Ishikawa (cell line): ENCODE measurements at regions not wholly inside any gene's neighbourhood (a gene's known extent, or its start where the extent isn't known, plus 50 kb on each side); places are given as distances from the start of the nearest gene placed in this dataset.

Source experiments
- CEBPB ChIP-seq: IDR thresholded peaks from 2 replicates; pipeline ENCODE4 v1.6.1; 2012
- CREB1 ChIP-seq: IDR thresholded peaks from 2 replicates; pipeline ENCODE4 v1.6.1; 2012; ENCODE audit warnings: low read depth
- EGR1 ChIP-seq: IDR thresholded peaks from 2 replicates; pipeline ENCODE4 v1.6.1; 2012
- EP300 ChIP-seq: IDR thresholded peaks from 2 replicates; pipeline ENCODE4 v1.6.1; 2012; ENCODE audit warnings: borderline replicate concordance
- FOXM1 ChIP-seq: IDR thresholded peaks from 2 replicates; pipeline ENCODE4 v1.6.1; 2012; ENCODE audit warnings: low read depth, borderline replicate concordance
- MAX ChIP-seq: IDR thresholded peaks from 2 replicates; pipeline ENCODE4 v1.6.1; 2012
- NFIC ChIP-seq: IDR thresholded peaks from 2 replicates; pipeline ENCODE4 v1.6.1; 2012
- RAD21 ChIP-seq: IDR thresholded peaks from 2 replicates; pipeline ENCODE4 v1.6.1; 2012; ENCODE audit warnings: low read depth
- TAF1 ChIP-seq: IDR thresholded peaks from 2 replicates; pipeline ENCODE4 v1.6.1; 2012; ENCODE audit warnings: low read depth, mild to moderate bottlenecking
- TCF12 ChIP-seq: IDR thresholded peaks from 2 replicates; pipeline ENCODE4 v1.6.1; 2012; ENCODE audit warnings: low read depth
- TEAD4 ChIP-seq: IDR thresholded peaks from 2 replicates; pipeline ENCODE4 v1.6.1; 2012
- USF1 ChIP-seq: IDR thresholded peaks from 2 replicates; pipeline ENCODE4 v1.6.1; 2012
- YY1 ChIP-seq: IDR thresholded peaks from 2 replicates; pipeline ENCODE4 v1.6.1; 2012; ENCODE audit warnings: low read depth
- ZBTB7A ChIP-seq: IDR thresholded peaks from 2 replicates; pipeline ENCODE4 v1.6.1; 2012; ENCODE audit warnings: low read depth
- TF ChIP-seq, protein P1 (sequence below): IDR thresholded peaks from 2 replicates; pipeline ENCODE4 v1.6.1; 2012; ENCODE audit warnings: low read depth, mild to moderate bottlenecking

- no peak for TF ChIP-seq TAF1
- TF ChIP-seq RAD21 = no peak
- no peak for TF ChIP-seq NFIC
- TF ChIP-seq MAX = no peak
- no peak for TF ChIP-seq CREB1
- TF ChIP-seq FOXM1 = no peak
- no peak for TF ChIP-seq TEAD4
- TF ChIP-seq YY1 = no peak
- TF ChIP-seq EP300 = no peak
- no peak for TF ChIP-seq ZBTB7A
- no peak for TF ChIP-seq USF1
- TF ChIP-seq CEBPB = no peak
- no peak for TF ChIP-seq TCF12
- TF ChIP-seq EGR1 = no peak
Measured at GRCh38 chr15:61457050-61457733, 228.1 kb upstream of the RORA start.

GRCh38 chr15:61449186-61449702, 220.1 kb upstream of the RORA start:
- TF ChIP-seq RAD21 (no peak), NFIC (no peak), CEBPB (no peak), EP300 (no peak)

DNA sequence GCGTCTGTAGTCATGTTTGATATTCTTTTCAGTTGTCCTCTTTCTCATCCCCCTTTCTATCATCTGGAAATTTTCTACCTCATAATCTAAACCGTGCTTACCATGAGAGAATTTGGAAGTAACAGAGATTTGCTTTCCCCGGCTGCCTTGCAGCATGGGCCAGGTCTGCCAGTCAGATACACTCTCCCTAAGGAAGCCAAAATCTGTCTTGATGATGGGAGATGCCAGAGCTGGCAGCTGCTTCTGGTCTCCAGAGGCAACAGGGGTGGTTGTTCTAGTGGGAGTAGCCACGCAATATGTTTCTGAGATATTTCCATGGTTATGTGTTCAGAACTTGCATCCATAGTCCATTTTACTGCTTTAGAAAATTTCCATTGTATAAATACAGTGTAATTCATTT, 218.9 kb upstream of the RORA start:
- TF ChIP-seq USF1 (no peak), TEAD4 (no peak), CEBPB (no peak)

DNA sequence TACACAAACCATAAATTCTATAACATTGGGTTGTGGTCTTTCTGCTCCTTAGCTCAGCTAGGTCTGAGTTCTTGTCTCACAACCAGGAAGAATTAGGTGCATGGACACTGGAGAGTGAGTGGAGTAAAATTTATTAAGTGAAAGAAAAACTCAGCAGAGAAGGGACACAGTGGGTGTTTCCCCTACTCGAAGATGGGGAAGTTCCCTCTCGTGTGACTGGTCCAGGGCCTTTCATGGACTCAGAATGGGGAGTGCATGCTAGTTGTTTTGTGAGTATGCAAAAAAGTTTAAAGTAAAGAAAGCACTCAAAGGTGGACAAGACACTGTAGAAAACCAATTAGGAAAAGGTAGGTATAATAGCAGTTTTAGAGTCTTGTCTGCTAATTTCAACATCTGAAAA, 215.5 kb upstream of the RORA start:
- TF ChIP-seq EP300 (no peak), TAF1 (no peak), EGR1 (no peak), MAX (no peak), FOXM1 (no peak), YY1 (no peak), TCF12 (no peak), TEAD4 (no peak), NFIC (no peak), CEBPB (no peak), ZBTB7A (no peak), USF1 (no peak), RAD21 (no peak), CREB1 (no peak)
- TF ChIP-seq, protein P1, sequence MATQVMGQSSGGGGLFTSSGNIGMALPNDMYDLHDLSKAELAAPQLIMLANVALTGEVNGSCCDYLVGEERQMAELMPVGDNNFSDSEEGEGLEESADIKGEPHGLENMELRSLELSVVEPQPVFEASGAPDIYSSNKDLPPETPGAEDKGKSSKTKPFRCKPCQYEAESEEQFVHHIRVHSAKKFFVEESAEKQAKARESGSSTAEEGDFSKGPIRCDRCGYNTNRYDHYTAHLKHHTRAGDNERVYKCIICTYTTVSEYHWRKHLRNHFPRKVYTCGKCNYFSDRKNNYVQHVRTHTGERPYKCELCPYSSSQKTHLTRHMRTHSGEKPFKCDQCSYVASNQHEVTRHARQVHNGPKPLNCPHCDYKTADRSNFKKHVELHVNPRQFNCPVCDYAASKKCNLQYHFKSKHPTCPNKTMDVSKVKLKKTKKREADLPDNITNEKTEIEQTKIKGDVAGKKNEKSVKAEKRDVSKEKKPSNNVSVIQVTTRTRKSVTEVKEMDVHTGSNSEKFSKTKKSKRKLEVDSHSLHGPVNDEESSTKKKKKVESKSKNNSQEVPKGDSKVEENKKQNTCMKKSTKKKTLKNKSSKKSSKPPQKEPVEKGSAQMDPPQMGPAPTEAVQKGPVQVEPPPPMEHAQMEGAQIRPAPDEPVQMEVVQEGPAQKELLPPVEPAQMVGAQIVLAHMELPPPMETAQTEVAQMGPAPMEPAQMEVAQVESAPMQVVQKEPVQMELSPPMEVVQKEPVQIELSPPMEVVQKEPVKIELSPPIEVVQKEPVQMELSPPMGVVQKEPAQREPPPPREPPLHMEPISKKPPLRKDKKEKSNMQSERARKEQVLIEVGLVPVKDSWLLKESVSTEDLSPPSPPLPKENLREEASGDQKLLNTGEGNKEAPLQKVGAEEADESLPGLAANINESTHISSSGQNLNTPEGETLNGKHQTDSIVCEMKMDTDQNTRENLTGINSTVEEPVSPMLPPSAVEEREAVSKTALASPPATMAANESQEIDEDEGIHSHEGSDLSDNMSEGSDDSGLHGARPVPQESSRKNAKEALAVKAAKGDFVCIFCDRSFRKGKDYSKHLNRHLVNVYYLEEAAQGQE = no peak

DNA sequence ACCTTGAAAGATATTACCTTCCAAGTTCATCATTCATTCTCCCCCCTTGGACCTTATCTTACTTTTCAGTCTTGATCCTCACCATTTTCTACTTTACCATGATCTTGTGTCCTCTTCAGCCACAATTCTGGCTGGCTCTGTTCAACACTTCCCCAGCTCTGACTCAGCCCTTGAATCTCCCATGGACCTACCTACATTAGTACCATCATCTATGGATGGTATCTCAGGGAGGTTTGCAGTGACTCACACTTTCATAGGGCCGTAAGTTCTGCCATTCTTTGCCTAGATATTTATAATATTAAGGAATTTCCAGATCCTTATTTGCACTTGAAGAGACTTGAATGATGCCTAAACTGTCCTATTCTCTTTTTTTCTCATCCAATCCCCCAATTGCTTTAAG, 213.7 kb upstream of the RORA start:
- TF ChIP-seq, protein P1 = no peak
- TF ChIP-seq TCF12 (no peak), EP300 (no peak)

DNA sequence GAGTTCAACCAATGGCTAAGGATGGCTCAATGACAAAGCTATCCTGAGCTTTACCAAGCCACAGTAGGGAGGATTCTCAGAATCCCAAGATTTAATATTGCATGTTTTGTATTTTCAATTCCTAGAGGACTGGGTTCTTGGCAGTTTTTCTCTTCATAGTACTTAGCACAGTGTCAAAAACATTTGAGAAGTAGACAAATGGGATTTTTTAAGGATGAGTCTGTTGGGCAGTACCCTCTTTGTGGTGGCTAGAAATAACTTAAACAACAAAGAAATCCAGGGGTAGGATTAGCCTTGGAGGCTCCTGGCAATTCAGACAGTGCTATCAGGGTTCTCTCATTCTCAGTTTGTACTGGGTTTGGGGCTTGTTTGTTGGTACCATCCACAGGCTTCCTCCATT, 212.8 kb upstream of the RORA start:
- no peak for TF ChIP-seq CREB1
- no peak for TF ChIP-seq EP300
- no peak for TF ChIP-seq TEAD4
- no peak for TF ChIP-seq YY1
- no peak for TF ChIP-seq TCF12
- TF ChIP-seq, protein P1 = no peak
- no peak for TF ChIP-seq USF1
- no peak for TF ChIP-seq ZBTB7A
- no peak for TF ChIP-seq RAD21
- TF ChIP-seq TAF1 = no peak
- no peak for TF ChIP-seq FOXM1
- TF ChIP-seq MAX = no peak
- no peak for TF ChIP-seq NFIC
- TF ChIP-seq CEBPB = no peak
- no peak for TF ChIP-seq EGR1
